GM10266 (cell line): ENCODE measurements at regions not wholly inside any gene's neighbourhood (a gene's known extent, or its start where the extent isn't known, plus 50 kb on each side); places are given as distances from the start of the nearest gene placed in this dataset.
"Not testable (repeated sequence)": the region's sequence is repeated elsewhere in the genome, so short reads cannot be mapped to it uniquely, and the experiment has no call there.

Experiments used
- DNase-seq: peaks from one replicate; pipeline ENCODE4 v3.0.0; 2012; ENCODE audit errors: extremely low spot score
- TF ChIP-seq, protein P1 (sequence below): IDR thresholded peaks from 2 replicates; pipeline ENCODE4 v1.5.1; 2012; ENCODE audit warnings: mild to moderate bottlenecking, low read depth; ENCODE audit not compliant: control insufficient read depth, insufficient read depth; ENCODE audit errors: missing control alignments

DNA sequence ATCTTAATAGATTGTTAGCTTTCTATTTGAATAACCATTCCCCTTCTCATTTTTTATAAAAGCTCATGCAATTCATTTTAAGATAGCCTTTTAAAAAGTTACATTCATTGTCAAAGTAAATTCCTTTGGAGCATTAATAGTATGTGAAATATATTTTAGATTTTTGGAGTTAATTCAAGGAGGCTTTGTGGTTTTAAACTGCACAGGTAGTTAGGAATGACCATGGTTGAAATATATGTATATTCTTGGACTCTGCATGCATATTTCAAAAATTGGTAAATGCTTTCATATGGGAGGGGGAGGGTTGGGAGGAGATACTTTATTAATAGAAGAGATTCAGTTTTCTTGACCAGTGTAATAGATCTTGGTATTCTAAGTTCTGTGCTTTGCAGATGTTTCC is 244.4 kb upstream of the C2CD4B start:
- no peak for DNase-seq
- TF ChIP-seq, protein P1, sequence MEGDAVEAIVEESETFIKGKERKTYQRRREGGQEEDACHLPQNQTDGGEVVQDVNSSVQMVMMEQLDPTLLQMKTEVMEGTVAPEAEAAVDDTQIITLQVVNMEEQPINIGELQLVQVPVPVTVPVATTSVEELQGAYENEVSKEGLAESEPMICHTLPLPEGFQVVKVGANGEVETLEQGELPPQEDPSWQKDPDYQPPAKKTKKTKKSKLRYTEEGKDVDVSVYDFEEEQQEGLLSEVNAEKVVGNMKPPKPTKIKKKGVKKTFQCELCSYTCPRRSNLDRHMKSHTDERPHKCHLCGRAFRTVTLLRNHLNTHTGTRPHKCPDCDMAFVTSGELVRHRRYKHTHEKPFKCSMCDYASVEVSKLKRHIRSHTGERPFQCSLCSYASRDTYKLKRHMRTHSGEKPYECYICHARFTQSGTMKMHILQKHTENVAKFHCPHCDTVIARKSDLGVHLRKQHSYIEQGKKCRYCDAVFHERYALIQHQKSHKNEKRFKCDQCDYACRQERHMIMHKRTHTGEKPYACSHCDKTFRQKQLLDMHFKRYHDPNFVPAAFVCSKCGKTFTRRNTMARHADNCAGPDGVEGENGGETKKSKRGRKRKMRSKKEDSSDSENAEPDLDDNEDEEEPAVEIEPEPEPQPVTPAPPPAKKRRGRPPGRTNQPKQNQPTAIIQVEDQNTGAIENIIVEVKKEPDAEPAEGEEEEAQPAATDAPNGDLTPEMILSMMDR = no peak

- no peak for DNase-seq
- TF ChIP-seq, protein P1 = no peak
These were observed 247.6 kb upstream of the C2CD4B start for GRCh38 chr15:62412686-62413085.

GRCh38 chr15:62413153-62413552 is 248.1 kb upstream of the C2CD4B start:
- DNase-seq = no peak

GRCh38 chr15:62413786-62414185 is 248.7 kb upstream of the C2CD4B start:
- TF ChIP-seq, protein P1 = no peak
- no peak for DNase-seq

More at GRCh38 chr15:62413153-62413552, 248.1 kb upstream of the C2CD4B start:
- TF ChIP-seq, protein P1 = no peak

DNA sequence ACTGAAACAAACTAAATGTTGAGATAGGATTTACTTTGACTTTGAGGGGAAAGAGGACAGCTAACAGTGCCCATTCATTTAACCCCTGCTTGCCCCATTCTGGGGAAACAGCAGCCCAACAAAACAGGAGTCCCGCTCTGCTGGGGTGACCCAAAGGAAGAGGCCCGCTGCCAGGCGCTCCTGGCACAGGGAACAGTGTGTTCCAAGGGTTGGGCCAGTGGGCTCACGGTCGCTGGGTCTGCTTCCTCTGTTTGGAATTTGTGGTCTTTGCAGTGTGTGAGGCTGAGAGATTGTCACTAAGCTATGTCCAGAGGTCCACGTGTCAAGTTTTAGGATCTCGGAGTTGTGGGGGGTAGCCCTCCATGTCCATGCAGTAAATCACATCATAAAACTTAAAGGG is 250.4 kb upstream of the C2CD4B start:
- TF ChIP-seq, protein P1 = no peak
- no peak for DNase-seq

DNA sequence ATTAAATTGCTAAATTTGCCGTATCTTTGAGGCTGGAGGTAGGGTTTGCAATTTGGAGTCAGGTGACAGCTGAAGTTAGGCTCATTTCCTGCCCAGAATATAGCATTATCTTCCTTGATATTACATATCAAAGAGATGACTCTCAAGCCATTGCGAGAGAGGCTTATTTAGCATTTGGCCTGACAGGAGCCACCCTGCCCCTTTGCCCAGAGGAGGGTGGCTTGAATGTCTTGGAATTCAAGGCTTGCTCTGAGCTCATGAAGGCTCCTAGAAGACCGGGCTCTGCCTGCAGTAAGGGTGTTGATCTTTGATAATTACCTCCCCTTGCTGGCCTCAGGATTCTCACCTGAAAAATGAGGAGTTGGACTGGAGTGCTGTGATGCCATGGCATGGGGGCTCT is 251.4 kb upstream of the C2CD4B start:
- TF ChIP-seq, protein P1 = no peak

GRCh38 chr15:62417439-62417838 is 252.4 kb upstream of the C2CD4B start:
- DNase-seq = no peak
- TF ChIP-seq, protein P1 = no peak

More for the DNA sequence above, 251.4 kb upstream of the C2CD4B start:
- DNase-seq = no peak

GRCh38 chr15:62418496-62418895 is 253.4 kb upstream of the C2CD4B start:
- DNase-seq = not testable (repeated sequence)
